ENCODE measurements at regions not wholly inside any gene's neighbourhood (a gene's known extent, or its start where the extent isn't known, plus 50 kb on each side); places are given as distances from the start of the nearest gene placed in this dataset.

GRCh38 chr11:92511522-92512203 lies 287.0 kb downstream of the FAT3 start:
- TF ChIP-seq CTCF (IDR thresholded peaks at IDR 0.05) (no peak), POLR2A (IDR thresholded peaks at IDR 0.05) (no peak)
